Osteocyte (in vitro differentiated cells): ENCODE measurements at regions not wholly inside any gene's neighbourhood (a gene's known extent, or its start where the extent isn't known, plus 50 kb on each side); places are given as distances from the start of the nearest gene placed in this dataset.

Source experiments
- DNase-seq: peaks from one replicate; pipeline ENCODE4 v3.0.0; 2021; ENCODE audit warnings: mixed read lengths; ENCODE audit not compliant: unreplicated experiment; ENCODE audit errors: extremely low spot score
- H3K27ac Mint-ChIP-seq: one replicate; pipeline ENCODE4 v1.8.0; 2021; ENCODE audit warnings: mild to moderate bottlenecking, mixed read lengths; ENCODE audit not compliant: unreplicated experiment
- H3K27me3 Mint-ChIP-seq: one replicate; pipeline ENCODE4 v1.8.0; 2021; ENCODE audit warnings: mixed read lengths; ENCODE audit not compliant: unreplicated experiment
- H3K36me3 Mint-ChIP-seq: one replicate; pipeline ENCODE4 v1.8.0; 2021; ENCODE audit warnings: mixed read lengths; ENCODE audit not compliant: unreplicated experiment
- H3K4me1 Mint-ChIP-seq: one replicate; pipeline ENCODE4 v1.8.0; 2021; ENCODE audit warnings: mixed read lengths; ENCODE audit not compliant: unreplicated experiment
- H3K4me3 Mint-ChIP-seq: one replicate; pipeline ENCODE4 v1.8.0; 2021; ENCODE audit warnings: mild to moderate bottlenecking, moderate library complexity, mixed read lengths; ENCODE audit not compliant: unreplicated experiment
- H3K9me3 Mint-ChIP-seq: one replicate; pipeline ENCODE4 v1.8.0; 2021; ENCODE audit warnings: mixed read lengths; ENCODE audit not compliant: unreplicated experiment
- CTCF ChIP-seq: fragments of 200-600 bp; sonication (generic); IDR thresholded peaks from 2 replicates; pipeline ENCODE4 v1.5.0; 2021; ENCODE audit warnings: antibody characterized with exemption, mild to moderate bottlenecking, moderate library complexity

- no peaks in the 10 kb centered on the region for H3K9me3 Mint-ChIP-seq
- no peak overlapping the region for H3K27ac Mint-ChIP-seq
- no peak for TF ChIP-seq CTCF
- DNase-seq, result no peak
- no peak overlapping the region for H3K4me3 Mint-ChIP-seq
- H3K27me3 Mint-ChIP-seq, result no peaks in the 10 kb centered on the region
- H3K4me1 Mint-ChIP-seq, result peaks cover 6% of the 10 kb centered on the region
- H3K36me3 Mint-ChIP-seq, result peaks cover 2% of the 10 kb centered on the region
These were observed 300.7 kb downstream of the SP3 start for GRCh38 chr2:173664513-173664910.

- no peak for DNase-seq
- no peaks in the 10 kb centered on the region for H3K36me3 Mint-ChIP-seq
- H3K9me3 Mint-ChIP-seq, result no peaks in the 10 kb centered on the region
- no peak overlapping the region for H3K27ac Mint-ChIP-seq
- no peak for TF ChIP-seq CTCF
- peaks cover 7% of the 10 kb centered on the region for H3K4me1 Mint-ChIP-seq
- no peak overlapping the region for H3K4me3 Mint-ChIP-seq
- H3K27me3 Mint-ChIP-seq, result no peaks in the 10 kb centered on the region
These were observed 298.8 kb downstream of the SP3 start for GRCh38 chr2:173666171-173666888.

- Mint-ChIP-seq H3K36me3 (no peaks in the 10 kb centered on the region), H3K9me3 (no peaks in the 10 kb centered on the region), H3K27me3 (no peaks in the 10 kb centered on the region), H3K4me3 (no peak overlapping the region), H3K27ac (no peak overlapping the region), H3K4me1 (peaks cover 7% of the 10 kb centered on the region)
- DNase-seq, result no peak
- TF ChIP-seq CTCF, result no peak
These were observed 298.2 kb downstream of the SP3 start for GRCh38 chr2:173667014-173667413.

GRCh38 chr2:173667415-173667814 is 297.8 kb downstream of the SP3 start:
- Mint-ChIP-seq H3K4me3 (no peak overlapping the region), H3K4me1 (peaks cover 7% of the 10 kb centered on the region), H3K27ac (no peak overlapping the region), H3K9me3 (no peaks in the 10 kb centered on the region), H3K36me3 (no peaks in the 10 kb centered on the region), H3K27me3 (no peaks in the 10 kb centered on the region)
- TF ChIP-seq CTCF, result no peak
- no peak for DNase-seq

GRCh38 chr2:173669271-173669853 is 295.8 kb downstream of the SP3 start:
- no peak overlapping the region for H3K4me3 Mint-ChIP-seq
- H3K9me3 Mint-ChIP-seq, result no peaks in the 10 kb centered on the region
- no peaks in the 10 kb centered on the region for H3K27me3 Mint-ChIP-seq
- DNase-seq, result no peak
- TF ChIP-seq CTCF, result no peak
- H3K27ac Mint-ChIP-seq, result no peak overlapping the region
- no peaks in the 10 kb centered on the region for H3K36me3 Mint-ChIP-seq
- H3K4me1 Mint-ChIP-seq, result peaks cover 7% of the 10 kb centered on the region
